ENCODE measurements at regions not wholly inside any gene's neighbourhood (a gene's known extent, or its start where the extent isn't known, plus 50 kb on each side); places are given as distances from the start of the nearest gene placed in this dataset.

DNA sequence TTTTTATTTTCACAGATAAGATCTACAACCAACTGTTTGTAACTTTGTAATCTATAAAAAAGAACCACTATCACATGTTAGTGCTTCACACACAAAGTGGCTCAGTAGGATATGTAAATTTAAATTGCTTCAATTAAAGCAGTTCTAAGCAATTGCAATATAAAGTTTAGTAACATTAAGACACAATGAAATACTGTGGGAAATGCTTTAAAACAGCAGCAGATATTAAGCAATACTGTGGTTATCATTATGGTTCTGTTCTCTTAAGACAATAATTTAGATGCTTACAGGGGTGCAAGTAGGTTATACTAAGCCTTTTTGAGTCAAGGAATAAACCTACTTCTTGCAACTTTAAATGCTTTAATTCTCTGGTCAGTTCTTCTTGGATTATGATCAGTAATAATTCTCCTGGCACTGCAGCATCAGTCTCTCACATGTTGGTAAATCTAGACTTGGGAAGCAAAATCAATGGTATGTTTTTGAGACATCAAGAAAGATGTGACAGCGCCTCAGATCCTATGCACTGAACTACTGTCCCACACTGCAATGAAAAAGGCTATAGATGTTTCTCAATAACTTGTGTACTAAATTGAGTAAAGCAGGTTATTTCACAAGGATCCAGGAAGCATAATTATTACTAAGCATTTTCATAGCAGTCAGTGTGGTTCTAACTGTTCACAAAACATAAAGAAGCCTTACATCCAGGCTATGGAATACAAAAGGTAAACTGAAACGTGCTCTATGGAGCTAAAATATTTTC lies 338.7 kb upstream of the PDE4D start:
- Histone ChIP-seq H3K4me1 (ENCODE audit: insufficient read depth) (no peaks in the 10 kb centered on the region), H3K4me2 (ENCODE audit: unreplicated experiment) (no peak overlapping the region), H3K9me2 (ENCODE audit: insufficient read depth) (no peaks in the 10 kb centered on the region), H3K27ac (no peak overlapping the region), H3K9me3 (ENCODE audit: low read depth) (no peaks in the 10 kb centered on the region), H2AFZ (no peak overlapping the region), H3K79me2 (ENCODE audit: insufficient read depth) (no peaks in the 10 kb centered on the region), H3F3A (ENCODE audit: insufficient read depth) (no peaks in the 10 kb centered on the region), H3K4me3 (no peak overlapping the region), H4K20me1 (ENCODE audit: insufficient read depth) (no peaks in the 10 kb centered on the region), H3K36me3 (ENCODE audit: low read depth) (no peaks in the 10 kb centered on the region), H3K9ac (no peak overlapping the region), H3K27me3 (replicated peaks; ENCODE audit: insufficient read depth) (no peaks in the 10 kb centered on the region)
- TF ChIP-seq EZH2phosphoT487 (IDR thresholded peaks at IDR 0.05; ENCODE audit: insufficient read depth, low read depth) (no peak), EZH2 (IDR thresholded peaks at IDR 0.05; ENCODE audit: insufficient read depth, poor library complexity, severe bottlenecking) (no peak)
- no peak for DNase-seq
- in situ Hi-C loops (cut with MboI) = no loop called here
- 12 to 14% methylated on average over 2 of the region's 2 CpGs for WGBS, 2 experiments (ENCODE audit: low coverage in 1 of 2, low lambda C conversion rate in 2 of 2, missing lambda C conversion rate in 2 of 2)

DNA sequence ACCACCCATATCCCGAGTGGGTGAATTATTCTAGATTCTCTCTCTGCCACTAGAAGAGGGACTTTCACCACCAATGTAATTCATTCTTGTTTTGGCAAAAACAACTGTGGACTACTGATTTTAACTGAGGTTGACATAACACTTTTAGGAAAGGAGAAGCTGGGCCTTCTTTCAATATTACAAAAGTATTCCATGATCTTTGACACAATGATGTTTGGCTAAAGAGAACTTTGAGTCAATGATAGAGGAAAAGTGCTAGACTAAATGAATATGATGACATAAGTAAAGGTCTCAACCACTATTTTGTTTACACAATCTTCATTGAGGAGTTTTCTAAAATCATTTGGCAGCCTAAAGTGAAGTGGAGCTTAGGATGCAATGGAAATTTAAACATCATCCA lies 336.9 kb upstream of the PDE4D start:
- Histone ChIP-seq H3K4me2 (ENCODE audit: unreplicated experiment) (no peak overlapping the region), H3F3A (ENCODE audit: insufficient read depth) (no peaks in the 10 kb centered on the region), H3K27ac (no peak overlapping the region), H3K27me3 (replicated peaks; ENCODE audit: insufficient read depth) (no peaks in the 10 kb centered on the region), H3K4me1 (ENCODE audit: insufficient read depth) (no peaks in the 10 kb centered on the region), H3K4me3 (no peak overlapping the region), H3K9me3 (ENCODE audit: low read depth) (no peaks in the 10 kb centered on the region), H2AFZ (no peak overlapping the region), H3K79me2 (ENCODE audit: insufficient read depth) (no peaks in the 10 kb centered on the region), H3K36me3 (ENCODE audit: low read depth) (no peaks in the 10 kb centered on the region), H4K20me1 (ENCODE audit: insufficient read depth) (no peaks in the 10 kb centered on the region), H3K9me2 (ENCODE audit: insufficient read depth) (no peaks in the 10 kb centered on the region), H3K9ac (no peak overlapping the region)
- DNase-seq = no peak
- TF ChIP-seq EZH2 (IDR thresholded peaks at IDR 0.05; ENCODE audit: insufficient read depth, poor library complexity, severe bottlenecking) (no peak), EZH2phosphoT487 (IDR thresholded peaks at IDR 0.05; ENCODE audit: insufficient read depth, low read depth) (no peak)
- in situ Hi-C loops (cut with MboI) = no loop called here
- 9 to 18% methylated on average over 1 of the region's 1 CpG for WGBS, 2 experiments (ENCODE audit: low coverage in 1 of 2, low lambda C conversion rate in 2 of 2, missing lambda C conversion rate in 2 of 2)

DNA sequence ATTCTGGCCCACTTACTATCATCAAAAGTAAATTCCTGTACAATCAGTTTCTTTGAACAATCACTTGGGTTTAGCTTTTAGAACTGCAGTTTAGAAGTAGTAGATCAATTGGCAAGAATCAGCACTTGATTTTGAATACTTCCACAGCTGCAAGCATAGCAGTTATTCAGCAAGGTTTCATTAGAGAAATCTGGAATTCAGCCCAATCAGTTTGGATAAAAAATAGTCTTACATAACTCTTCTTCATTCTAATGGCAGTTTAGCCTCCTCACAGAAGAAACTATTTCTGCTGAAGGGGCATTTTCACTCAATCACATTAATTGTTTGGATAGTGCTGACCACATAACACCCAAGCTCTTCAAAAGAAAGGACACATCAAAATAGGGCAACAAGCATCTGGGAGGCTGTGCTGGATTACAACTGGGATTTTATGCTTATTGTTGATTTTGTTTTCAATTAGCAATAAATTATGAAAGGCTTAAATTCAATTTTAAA lies 336.2 kb upstream of the PDE4D start:
- H3K4me1 ChIP-seq (ENCODE audit: insufficient read depth) = no peaks in the 10 kb centered on the region
- H4K20me1 ChIP-seq (ENCODE audit: insufficient read depth) = no peaks in the 10 kb centered on the region
- DNase-seq = no peak
- H3F3A ChIP-seq (ENCODE audit: insufficient read depth) = no peaks in the 10 kb centered on the region
- H3K27ac ChIP-seq = no peak overlapping the region
- H3K9me2 ChIP-seq (ENCODE audit: insufficient read depth) = no peaks in the 10 kb centered on the region
- H3K36me3 ChIP-seq (ENCODE audit: low read depth) = no peaks in the 10 kb centered on the region
- no peaks in the 10 kb centered on the region for H3K27me3 ChIP-seq (replicated peaks; ENCODE audit: insufficient read depth)
- no peaks in the 10 kb centered on the region for H3K79me2 ChIP-seq (ENCODE audit: insufficient read depth)
- H3K9me3 ChIP-seq (ENCODE audit: low read depth) = no peaks in the 10 kb centered on the region
- no peak overlapping the region for H2AFZ ChIP-seq
- in situ Hi-C loops (cut with MboI) = no loop called here
- H3K9ac ChIP-seq = no peak overlapping the region
- TF ChIP-seq EZH2 (IDR thresholded peaks at IDR 0.05; ENCODE audit: insufficient read depth, poor library complexity, severe bottlenecking) (no peak), EZH2phosphoT487 (IDR thresholded peaks at IDR 0.05; ENCODE audit: insufficient read depth, low read depth) (no peak)
- no peak overlapping the region for H3K4me2 ChIP-seq (ENCODE audit: unreplicated experiment)
- no peak overlapping the region for H3K4me3 ChIP-seq

DNA sequence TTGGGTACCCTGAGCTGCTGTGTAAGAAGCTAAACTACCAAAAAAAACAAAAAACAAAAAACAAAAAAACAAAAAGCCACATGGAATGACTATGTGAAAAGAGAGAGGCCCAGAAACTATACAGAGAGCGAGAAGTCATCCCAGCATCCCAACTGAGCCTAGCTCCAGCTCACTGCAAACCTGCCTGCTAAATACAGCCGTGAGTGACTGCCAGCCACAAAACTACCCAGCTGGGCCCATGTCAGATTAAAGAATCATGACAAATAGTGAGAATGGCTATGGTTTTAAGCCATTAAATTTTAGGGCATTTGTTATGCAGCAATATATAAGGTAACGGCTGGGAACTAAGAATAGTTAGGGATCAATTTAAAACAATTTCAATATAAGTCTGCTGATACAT lies 335.1 kb upstream of the PDE4D start:
- Histone ChIP-seq H3K36me3 (ENCODE audit: low read depth) (no peaks in the 10 kb centered on the region), H3K4me1 (ENCODE audit: insufficient read depth) (no peaks in the 10 kb centered on the region), H2AFZ (no peak overlapping the region), H3K27ac (no peak overlapping the region), H3K4me3 (no peak overlapping the region), H3K27me3 (replicated peaks; ENCODE audit: insufficient read depth) (no peaks in the 10 kb centered on the region), H3K79me2 (ENCODE audit: insufficient read depth) (no peaks in the 10 kb centered on the region), H3K9me2 (ENCODE audit: insufficient read depth) (no peaks in the 10 kb centered on the region), H3K4me2 (ENCODE audit: unreplicated experiment) (no peak overlapping the region), H4K20me1 (ENCODE audit: insufficient read depth) (no peaks in the 10 kb centered on the region), H3K9ac (no peak overlapping the region), H3F3A (ENCODE audit: insufficient read depth) (no peaks in the 10 kb centered on the region), H3K9me3 (ENCODE audit: low read depth) (no peaks in the 10 kb centered on the region)
- in situ Hi-C loops (cut with MboI) = no loop called here
- 26 to 28% methylated on average over 3 of the region's 3 CpGs for WGBS, 2 experiments (ENCODE audit: low coverage in 1 of 2, low lambda C conversion rate in 2 of 2, missing lambda C conversion rate in 2 of 2)
- TF ChIP-seq EZH2 (IDR thresholded peaks at IDR 0.05; ENCODE audit: insufficient read depth, poor library complexity, severe bottlenecking) (no peak), EZH2phosphoT487 (IDR thresholded peaks at IDR 0.05; ENCODE audit: insufficient read depth, low read depth) (no peak)
- DNase-seq = no peak

DNA sequence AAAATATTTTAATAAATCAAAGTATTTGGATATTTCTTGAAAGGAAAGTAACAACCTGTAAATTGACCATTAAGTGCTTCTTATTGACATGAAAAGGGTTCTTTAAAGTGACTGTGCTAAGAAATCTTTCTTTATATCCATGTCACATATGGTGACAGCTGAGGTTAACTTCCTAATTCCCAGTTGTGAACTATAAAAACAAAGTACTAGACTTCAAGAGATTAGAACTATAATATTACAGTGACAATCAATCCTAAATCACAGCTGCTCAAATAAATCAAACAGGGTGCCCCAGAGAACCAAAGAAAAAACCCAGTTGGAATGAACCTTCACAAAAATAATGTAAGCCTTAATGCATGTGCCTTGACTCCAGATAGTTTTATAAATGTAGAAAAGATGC lies 332.6 kb upstream of the PDE4D start:
- H3K27me3 ChIP-seq (replicated peaks; ENCODE audit: insufficient read depth) = no peaks in the 10 kb centered on the region
- H3K4me2 ChIP-seq (ENCODE audit: unreplicated experiment) = no peak overlapping the region
- no peaks in the 10 kb centered on the region for H3K36me3 ChIP-seq (ENCODE audit: low read depth)
- in situ Hi-C loops (cut with MboI) = no loop called here
- no peak overlapping the region for H2AFZ ChIP-seq
- no peak for DNase-seq
- H3K9ac ChIP-seq = no peak overlapping the region
- H3K9me2 ChIP-seq (ENCODE audit: insufficient read depth) = no peaks in the 10 kb centered on the region
- H3K27ac ChIP-seq = no peak overlapping the region
- H3K9me3 ChIP-seq (ENCODE audit: low read depth) = no peaks in the 10 kb centered on the region
- no peaks in the 10 kb centered on the region for H3K4me1 ChIP-seq (ENCODE audit: insufficient read depth)
- H3K79me2 ChIP-seq (ENCODE audit: insufficient read depth) = no peaks in the 10 kb centered on the region
- TF ChIP-seq EZH2 (IDR thresholded peaks at IDR 0.05; ENCODE audit: insufficient read depth, poor library complexity, severe bottlenecking) (no peak), EZH2phosphoT487 (IDR thresholded peaks at IDR 0.05; ENCODE audit: insufficient read depth, low read depth) (no peak)
- no peaks in the 10 kb centered on the region for H3F3A ChIP-seq (ENCODE audit: insufficient read depth)
- H3K4me3 ChIP-seq = no peak overlapping the region
- H4K20me1 ChIP-seq (ENCODE audit: insufficient read depth) = no peaks in the 10 kb centered on the region

All from GM23248 (cell line).